GM19035 (cell line): ENCODE measurements at regions not wholly inside any gene's neighbourhood (a gene's known extent, or its start where the extent isn't known, plus 50 kb on each side); places are given as distances from the start of the nearest gene placed in this dataset.

ENCODE experiments used
- ATAC-seq: cut with Tn5 transposase; IDR thresholded peaks from one replicate; pipeline ENCODE4 v1.9.1; 2021; ENCODE audit not compliant: unreplicated experiment

GRCh38 chr5:54774281-54775170, 210.9 kb downstream of the ESM1 start:
- no peak for ATAC-seq

- no peak for ATAC-seq
Observed at GRCh38 chr5:54772684-54773083, 212.7 kb downstream of the ESM1 start.

- no peak for ATAC-seq
Observed at GRCh38 chr5:54772231-54772630, 213.2 kb downstream of the ESM1 start.

- no peak for ATAC-seq
Observed at GRCh38 chr5:54769746-54770145, 215.6 kb downstream of the ESM1 start.

- no peak for ATAC-seq
Observed at GRCh38 chr5:54769072-54769471, 216.3 kb downstream of the ESM1 start.

- no peak for ATAC-seq
Observed at GRCh38 chr5:54766748-54767147, 218.6 kb downstream of the ESM1 start.

- ATAC-seq = no peak
Observed at GRCh38 chr5:54765165-54766028, 220.0 kb downstream of the ESM1 start.

- ATAC-seq = no peak
Observed at GRCh38 chr5:54764102-54765090, 221.0 kb downstream of the ESM1 start.

- no peak for ATAC-seq
Observed at GRCh38 chr5:54761213-54761701, 224.1 kb downstream of the ESM1 start.

GRCh38 chr5:54760182-54760935, 225.0 kb downstream of the ESM1 start:
- no peak for ATAC-seq

GRCh38 chr5:54758038-54758437, 227.4 kb downstream of the ESM1 start:
- ATAC-seq = no peak

- ATAC-seq = no peak
Observed at GRCh38 chr5:54757541-54757940, 227.9 kb downstream of the ESM1 start.

- no peak for ATAC-seq
Observed at GRCh38 chr5:54756796-54757402, 228.5 kb downstream of the ESM1 start.

- no peak for ATAC-seq
Observed at GRCh38 chr5:54756301-54756700, 229.1 kb downstream of the ESM1 start.

GRCh38 chr5:54754878-54755277, 230.5 kb downstream of the ESM1 start:
- no peak for ATAC-seq

- ATAC-seq = no peak
Observed at GRCh38 chr5:54754420-54754819, 231.0 kb downstream of the ESM1 start.

- no peak for ATAC-seq
Observed at GRCh38 chr5:54753753-54754152, 231.6 kb downstream of the ESM1 start.

GRCh38 chr5:54753034-54753433, 232.4 kb downstream of the ESM1 start:
- peak; percentile 71 for ATAC-seq

- no peak for ATAC-seq
Observed at GRCh38 chr5:54748527-54748926, 231.0 kb downstream of the SNX18 start.
